Chondrocyte (in vitro differentiated cells): ENCODE measurements at regions not wholly inside any gene's neighbourhood (a gene's known extent, or its start where the extent isn't known, plus 50 kb on each side); places are given as distances from the start of the nearest gene placed in this dataset.
"Not testable (repeated sequence)": the region's sequence is repeated elsewhere in the genome, so short reads cannot be mapped to it uniquely, and the experiment has no call there.

Experiments used
- DNase-seq: peaks from one replicate; pipeline ENCODE4 v3.0.0; 2021; ENCODE audit warnings: mixed read lengths, low spot score
- H3K27ac Mint-ChIP-seq: one replicate; pipeline ENCODE4 v1.8.0; 2021; ENCODE audit warnings: mild to moderate bottlenecking, moderate library complexity, mixed read lengths; ENCODE audit not compliant: unreplicated experiment
- H3K27me3 Mint-ChIP-seq: 2 replicates; pipeline ENCODE4 v1.8.0; 2021; ENCODE audit warnings: low read depth, mixed read lengths
- H3K36me3 Mint-ChIP-seq: 2 replicates; pipeline ENCODE4 v1.8.0; 2021; ENCODE audit warnings: low read depth, mixed read lengths
- H3K4me1 Mint-ChIP-seq: 2 replicates; pipeline ENCODE4 v1.8.0; 2021; ENCODE audit warnings: low read depth, mild to moderate bottlenecking, mixed read lengths
- H3K4me3 Mint-ChIP-seq: one replicate; pipeline ENCODE4 v1.8.0; 2021; ENCODE audit warnings: mild to moderate bottlenecking, moderate library complexity, mixed read lengths; ENCODE audit not compliant: unreplicated experiment
- H3K9me3 Mint-ChIP-seq: 2 replicates; pipeline ENCODE4 v1.8.0; 2021; ENCODE audit warnings: low read depth, mixed read lengths
- TF ChIP-seq, protein P1 (sequence below): fragments of 200-600 bp; sonication (generic); IDR thresholded peaks from 2 replicates; pipeline ENCODE4 v1.5.0; 2021; ENCODE audit warnings: antibody characterized with exemption, mild to moderate bottlenecking, moderate library complexity

DNA sequence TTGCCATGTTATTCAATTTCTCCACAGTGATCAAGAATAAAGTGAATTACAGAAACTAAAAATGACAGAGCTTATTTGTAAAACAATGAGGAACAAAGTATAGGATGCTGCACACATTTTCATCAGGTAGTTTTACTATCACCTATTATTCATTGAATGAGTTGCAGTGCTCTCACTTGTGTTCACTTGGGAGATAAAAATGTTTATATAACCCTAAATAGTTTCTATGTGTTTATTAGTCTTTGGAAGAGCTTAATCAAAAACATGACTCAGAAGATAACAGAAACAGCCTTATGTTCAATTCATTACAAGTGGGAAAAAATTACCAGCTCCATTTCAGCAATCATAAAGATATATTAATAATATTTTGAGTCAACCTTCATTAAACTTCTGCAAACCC, 796.2 kb downstream of the SLITRK1 start:
- Mint-ChIP-seq H3K36me3 (peaks cover 1% of the 10 kb centered on the region), H3K4me3 (no peak overlapping the region), H3K27me3 (no peaks in the 10 kb centered on the region), H3K4me1 (peaks cover 4% of the 10 kb centered on the region), H3K9me3 (peaks cover 16% of the 10 kb centered on the region), H3K27ac (no peak overlapping the region)
- DNase-seq: no peak
- TF ChIP-seq, protein P1, sequence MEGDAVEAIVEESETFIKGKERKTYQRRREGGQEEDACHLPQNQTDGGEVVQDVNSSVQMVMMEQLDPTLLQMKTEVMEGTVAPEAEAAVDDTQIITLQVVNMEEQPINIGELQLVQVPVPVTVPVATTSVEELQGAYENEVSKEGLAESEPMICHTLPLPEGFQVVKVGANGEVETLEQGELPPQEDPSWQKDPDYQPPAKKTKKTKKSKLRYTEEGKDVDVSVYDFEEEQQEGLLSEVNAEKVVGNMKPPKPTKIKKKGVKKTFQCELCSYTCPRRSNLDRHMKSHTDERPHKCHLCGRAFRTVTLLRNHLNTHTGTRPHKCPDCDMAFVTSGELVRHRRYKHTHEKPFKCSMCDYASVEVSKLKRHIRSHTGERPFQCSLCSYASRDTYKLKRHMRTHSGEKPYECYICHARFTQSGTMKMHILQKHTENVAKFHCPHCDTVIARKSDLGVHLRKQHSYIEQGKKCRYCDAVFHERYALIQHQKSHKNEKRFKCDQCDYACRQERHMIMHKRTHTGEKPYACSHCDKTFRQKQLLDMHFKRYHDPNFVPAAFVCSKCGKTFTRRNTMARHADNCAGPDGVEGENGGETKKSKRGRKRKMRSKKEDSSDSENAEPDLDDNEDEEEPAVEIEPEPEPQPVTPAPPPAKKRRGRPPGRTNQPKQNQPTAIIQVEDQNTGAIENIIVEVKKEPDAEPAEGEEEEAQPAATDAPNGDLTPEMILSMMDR: no peak

DNA sequence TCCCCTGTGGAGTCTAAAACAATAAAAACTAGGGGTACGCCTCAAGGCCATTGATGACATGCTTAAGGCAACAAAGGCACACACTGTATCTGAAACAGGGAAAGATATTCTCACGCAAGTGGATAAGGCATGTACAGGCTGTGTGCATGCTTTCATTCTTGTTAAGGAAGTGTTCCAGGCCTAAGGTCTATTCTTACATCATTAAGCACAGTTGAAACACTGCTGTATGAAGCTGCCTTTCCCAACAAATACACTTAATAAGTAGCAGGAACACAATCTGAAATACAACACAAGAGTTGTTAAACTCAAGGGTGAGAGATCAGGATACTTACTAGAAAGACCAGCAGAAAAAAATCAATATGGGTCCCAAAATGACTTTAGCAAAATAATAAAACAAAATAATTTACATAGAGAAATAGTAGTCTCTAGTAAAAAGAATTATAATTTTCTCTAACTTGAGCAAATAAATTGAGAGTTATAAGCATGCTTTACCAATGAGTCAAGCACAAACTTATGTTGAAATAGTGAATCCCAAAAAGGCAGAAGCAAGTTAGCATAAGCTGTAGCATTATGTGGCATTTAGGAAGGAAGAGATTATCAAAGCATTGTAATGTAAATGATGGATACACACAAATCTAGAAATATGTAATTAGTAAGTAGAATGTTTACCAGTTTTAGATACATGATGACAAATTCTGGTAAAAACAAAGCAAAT, 796.9 kb downstream of the SLITRK1 start:
- H3K9me3 Mint-ChIP-seq: peaks cover 14% of the 10 kb centered on the region
- DNase-seq: no peak
- peaks cover 4% of the 10 kb centered on the region for H3K4me1 Mint-ChIP-seq
- H3K36me3 Mint-ChIP-seq: peaks cover 1% of the 10 kb centered on the region
- TF ChIP-seq, protein P1: no peak
- no peaks in the 10 kb centered on the region for H3K27me3 Mint-ChIP-seq
- H3K4me3 Mint-ChIP-seq: no peak overlapping the region
- H3K27ac Mint-ChIP-seq: no peak overlapping the region

DNA sequence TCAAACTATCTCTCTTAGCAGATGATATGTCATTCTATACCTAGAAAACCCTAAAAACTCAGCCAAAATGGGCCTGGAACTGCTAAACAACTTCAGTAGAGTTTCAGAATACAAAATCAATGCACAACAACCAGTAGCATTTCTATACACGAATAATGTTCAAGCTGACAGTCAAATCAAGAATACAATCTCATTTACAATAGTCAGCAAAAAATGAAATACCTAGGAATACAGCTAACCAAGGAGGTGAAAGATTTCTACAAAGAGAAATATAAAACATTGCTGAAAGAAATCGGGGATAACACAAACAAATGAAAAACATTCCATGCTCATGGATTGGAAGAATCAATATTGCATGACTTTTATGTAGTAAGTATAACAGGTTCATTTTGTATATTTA, 804.8 kb downstream of the SLITRK1 start:
- Mint-ChIP-seq H3K27ac (no peak overlapping the region), H3K4me1 (no peaks in the 10 kb centered on the region), H3K4me3 (no peak overlapping the region), H3K9me3 (peaks cover 4% of the 10 kb centered on the region), H3K27me3 (no peaks in the 10 kb centered on the region), H3K36me3 (no peaks in the 10 kb centered on the region)
- DNase-seq: no peak
- TF ChIP-seq, protein P1: no peak

DNA sequence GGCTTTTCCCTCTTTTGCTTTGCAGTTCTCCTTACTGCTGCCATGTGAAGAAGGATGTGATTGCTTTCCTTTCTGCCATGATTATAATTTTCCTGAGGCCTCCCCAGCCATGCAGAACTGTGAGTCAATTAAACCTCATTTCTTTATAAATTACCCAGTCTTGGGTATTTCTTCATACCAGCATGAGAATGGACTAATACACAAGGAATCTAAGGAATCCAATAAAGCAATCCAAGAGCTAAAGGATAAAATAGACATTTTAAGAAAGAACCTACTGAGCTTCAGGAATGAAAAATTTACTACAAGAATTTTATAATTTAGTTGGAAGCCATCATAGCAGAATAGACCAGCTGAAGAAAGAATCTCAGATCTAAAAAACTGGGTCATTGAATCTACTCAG, 808.3 kb downstream of the SLITRK1 start:
- H3K4me3 Mint-ChIP-seq, H3K27me3 Mint-ChIP-seq, H3K9me3 Mint-ChIP-seq, DNase-seq, H3K4me1 Mint-ChIP-seq, H3K36me3 Mint-ChIP-seq, H3K27ac Mint-ChIP-seq: not testable (repeated sequence)

DNA sequence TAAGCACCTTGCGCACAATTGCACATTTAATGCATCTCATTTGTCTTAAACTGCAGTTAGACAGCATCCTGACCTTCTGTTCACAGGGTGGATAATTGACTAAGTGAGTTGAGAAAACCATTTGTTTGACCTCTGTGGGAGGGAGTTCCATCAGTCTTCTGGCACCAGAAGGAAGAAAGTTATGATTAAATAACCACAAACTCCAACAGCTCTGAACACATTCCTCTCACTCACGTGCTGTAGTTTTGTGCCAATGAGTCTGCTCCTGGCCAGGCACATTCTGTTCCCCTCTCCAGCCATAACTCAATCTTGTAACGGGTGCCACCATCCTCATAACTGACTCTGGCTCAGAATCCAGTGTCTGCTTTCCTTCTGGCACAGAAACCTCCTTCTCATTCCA, 817.2 kb downstream of the SLITRK1 start:
- H3K4me3 Mint-ChIP-seq: no peak overlapping the region
- no peaks in the 10 kb centered on the region for H3K27me3 Mint-ChIP-seq
- peaks cover 18% of the 10 kb centered on the region for H3K4me1 Mint-ChIP-seq
- TF ChIP-seq, protein P1: no peak
- H3K27ac Mint-ChIP-seq: peak overlapping the region; percentile 63
- H3K36me3 Mint-ChIP-seq: no peaks in the 10 kb centered on the region
- H3K9me3 Mint-ChIP-seq: no peaks in the 10 kb centered on the region
- no peak for DNase-seq

DNA sequence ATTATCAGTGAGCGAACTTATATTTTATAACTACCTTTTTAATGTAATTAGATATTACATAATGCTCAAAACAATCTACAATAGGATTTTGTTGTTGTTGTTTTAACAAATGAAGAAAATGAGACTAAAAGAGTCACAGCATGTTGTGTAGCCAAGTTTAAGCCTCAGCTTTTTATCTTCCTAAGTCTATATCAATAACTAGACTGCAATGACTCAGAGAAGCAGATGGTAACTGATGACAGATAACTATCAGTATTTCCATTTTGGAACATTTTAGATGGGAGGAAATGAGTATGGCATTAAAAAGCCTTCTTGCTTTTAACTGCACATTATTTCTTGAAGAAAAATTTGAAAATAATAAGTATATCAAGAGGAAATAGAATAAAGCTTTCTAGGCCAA, 825.2 kb downstream of the SLITRK1 start:
- Mint-ChIP-seq H3K36me3 (no peaks in the 10 kb centered on the region), H3K27ac (no peak overlapping the region), H3K4me3 (no peak overlapping the region), H3K9me3 (no peaks in the 10 kb centered on the region), H3K4me1 (no peaks in the 10 kb centered on the region), H3K27me3 (no peaks in the 10 kb centered on the region)
- TF ChIP-seq, protein P1: no peak
- no peak for DNase-seq
